Activated CD8-positive, alpha-beta T cell treated with anti-CD3 and anti-CD28 coated beads, Interleukin-2, amount 10 ng/mL, durations not matched to agents 7 days and 5 days (primary cell): ENCODE measurements at regions not wholly inside any gene's neighbourhood (a gene's known extent, or its start where the extent isn't known, plus 50 kb on each side); places are given as distances from the start of the nearest gene placed in this dataset.
A peak's percentile ranks its signal among the peaks of the same experiment; 100 is the strongest.

Source experiments
- ATAC-seq: fragments of 150-1000 bp; cut with Tn5 transposase; one replicate; pipeline ENCODE4 v1.10.0; 2021; ENCODE audit warnings: moderate library complexity
- CTCF ChIA-PET: fragments of 350-600 bp; sonication (Branson Sonifier 250); formaldehyde crosslinking; loops from one replicate; lab custom pipeline; 2021; ENCODE audit warnings: antibody characterized with exemption; lab: Charles Lee
- POLR2A ChIA-PET: fragments of 350-600 bp; sonication (Branson Sonifier 250); formaldehyde crosslinking; loops from one replicate; lab custom pipeline; 2021; ENCODE audit warnings: antibody characterized with exemption; lab: Charles Lee
- DNase-seq: peaks from one replicate; pipeline ENCODE4 v3.0.0-alpha.2; 2020
- H3K27ac Mint-ChIP-seq: one replicate; pipeline ENCODE4 v1.8.0; 2021; ENCODE audit warnings: mild to moderate bottlenecking, mixed read lengths
- H3K27me3 Mint-ChIP-seq: one replicate; pipeline ENCODE4 v1.8.0; 2021; ENCODE audit warnings: low read depth, mixed read lengths
- H3K36me3 Mint-ChIP-seq: one replicate; pipeline ENCODE4 v1.8.0; 2021; ENCODE audit warnings: low read depth, mixed read lengths
- H3K4me1 Mint-ChIP-seq: one replicate; pipeline ENCODE4 v1.8.0; 2021; ENCODE audit warnings: low read depth, mixed read lengths
- H3K4me3 Mint-ChIP-seq: one replicate; pipeline ENCODE4 v1.8.0; 2021; ENCODE audit warnings: mild to moderate bottlenecking, mixed read lengths
- H3K9me3 Mint-ChIP-seq: one replicate; pipeline ENCODE4 v1.8.0; 2022; ENCODE audit warnings: mixed read lengths; ENCODE audit not compliant: insufficient read depth

- no peak for ATAC-seq
- H3K4me3 Mint-ChIP-seq, result no peak overlapping the region
- ChIA-PET POLR2A (no interaction called here), CTCF (no interaction called here)
- no peaks in the 10 kb centered on the region for H3K27me3 Mint-ChIP-seq
- no peaks in the 10 kb centered on the region for H3K4me1 Mint-ChIP-seq
- DNase-seq, result no peak
- H3K36me3 Mint-ChIP-seq, result peaks cover 5% of the 10 kb centered on the region
- no peak overlapping the region for H3K27ac Mint-ChIP-seq
- H3K9me3 Mint-ChIP-seq, result no peaks in the 10 kb centered on the region
These were observed 124.5 kb upstream of the PPP1R2C start for GRCh38 chrX:42902513-42902912.

DNA sequence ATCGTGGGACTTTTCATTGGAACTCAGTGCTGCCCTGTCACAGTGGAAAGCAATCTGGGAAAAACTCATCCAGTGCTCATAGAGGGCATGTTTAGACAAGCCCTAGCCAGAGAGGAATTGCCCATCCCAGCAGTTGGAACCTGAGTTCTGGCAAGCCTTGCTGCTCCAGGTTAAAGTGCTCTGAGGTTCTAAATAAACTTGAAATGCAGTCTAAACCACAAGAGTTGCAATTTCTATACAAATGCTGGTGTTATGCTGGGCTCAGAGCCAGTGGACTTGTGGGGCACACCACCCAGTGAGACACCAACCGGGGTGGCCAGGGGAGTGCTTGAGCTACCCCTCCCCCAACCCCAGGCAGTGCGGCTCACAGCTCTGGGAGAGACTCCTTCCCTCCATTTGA, 142.8 kb upstream of the PPP1R2C start:
- Mint-ChIP-seq H3K27ac (no peak overlapping the region), H3K4me1 (no peaks in the 10 kb centered on the region), H3K4me3 (no peak overlapping the region), H3K9me3 (peaks cover 16% of the 10 kb centered on the region), H3K27me3 (no peaks in the 10 kb centered on the region), H3K36me3 (peaks cover 10% of the 10 kb centered on the region)
- ChIA-PET CTCF (no interaction called here), POLR2A (no interaction called here)
- DNase-seq (no peak), ATAC-seq (no peak)

- peaks cover 13% of the 10 kb centered on the region for H3K9me3 Mint-ChIP-seq
- DNase-seq (no peak), ATAC-seq (no peak)
- ChIA-PET POLR2A (no interaction called here), CTCF (no interaction called here)
- H3K27ac Mint-ChIP-seq, result no peak overlapping the region
- H3K4me3 Mint-ChIP-seq, result no peak overlapping the region
- H3K4me1 Mint-ChIP-seq, result peaks cover 20% of the 10 kb centered on the region
- no peaks in the 10 kb centered on the region for H3K27me3 Mint-ChIP-seq
- peaks cover 22% of the 10 kb centered on the region for H3K36me3 Mint-ChIP-seq
These were observed 152.1 kb upstream of the PPP1R2C start for GRCh38 chrX:42930071-42930470.

DNA sequence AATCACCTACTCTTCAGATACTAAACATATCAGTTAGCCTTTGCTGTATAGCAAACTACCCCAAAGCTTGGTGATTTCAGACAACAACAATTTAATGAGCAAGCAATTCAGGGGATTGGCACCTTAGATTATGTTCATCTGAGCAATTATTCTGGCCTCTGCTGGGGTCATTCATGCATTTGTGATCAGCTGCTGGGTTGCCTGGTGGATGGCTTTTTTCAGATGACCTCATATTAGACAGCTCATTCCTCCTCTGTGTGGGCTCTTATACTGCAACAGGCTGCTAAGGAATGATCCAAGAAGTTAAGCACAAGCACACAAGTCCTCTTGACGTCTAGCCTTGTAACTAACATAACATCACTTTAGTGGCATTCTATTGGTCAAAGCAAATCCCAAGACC, 153.0 kb upstream of the PPP1R2C start:
- H3K4me3 Mint-ChIP-seq, result no peak overlapping the region
- ChIA-PET POLR2A (no interaction called here), CTCF (no interaction called here)
- H3K9me3 Mint-ChIP-seq, result peaks cover 13% of the 10 kb centered on the region
- ATAC-seq, result no peak
- H3K27me3 Mint-ChIP-seq, result no peaks in the 10 kb centered on the region
- DNase-seq, result no peak
- no peak overlapping the region for H3K27ac Mint-ChIP-seq
- H3K4me1 Mint-ChIP-seq, result peaks cover 26% of the 10 kb centered on the region
- H3K36me3 Mint-ChIP-seq, result peaks cover 23% of the 10 kb centered on the region

DNA sequence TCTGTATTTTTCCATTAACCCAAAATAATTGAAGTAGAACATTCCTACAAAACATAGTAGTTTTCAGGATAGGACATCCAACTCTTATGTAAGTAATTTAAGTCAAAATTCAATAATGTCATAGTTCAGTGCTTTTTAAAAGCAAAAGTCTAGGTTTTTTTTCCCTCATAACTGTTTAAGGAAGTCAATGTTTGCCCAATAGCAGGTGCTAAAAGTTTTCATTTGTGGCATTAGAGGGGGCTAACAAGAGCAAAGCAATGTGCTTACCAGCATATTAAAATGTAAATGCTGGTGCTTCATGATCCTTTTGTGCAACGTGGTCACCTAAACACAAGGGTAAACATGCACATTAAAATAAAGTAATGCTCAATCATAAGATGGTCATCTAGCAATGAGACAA, 155.2 kb upstream of the PPP1R2C start:
- peak overlapping the region; percentile 90 for H3K27ac Mint-ChIP-seq
- no peaks in the 10 kb centered on the region for H3K27me3 Mint-ChIP-seq
- DNase-seq (no peak), ATAC-seq (no peak)
- ChIA-PET POLR2A (interaction anchor here (1.1 kb wide), 1 partner anchor 12 kb away, joined by 3 read pairs; no protein-coding TSS in a partner anchor), CTCF (no interaction called here)
- H3K4me1 Mint-ChIP-seq, result peaks cover 26% of the 10 kb centered on the region
- peaks cover 30% of the 10 kb centered on the region for H3K36me3 Mint-ChIP-seq
- no peak overlapping the region for H3K4me3 Mint-ChIP-seq
- peaks cover 15% of the 10 kb centered on the region for H3K9me3 Mint-ChIP-seq

DNA sequence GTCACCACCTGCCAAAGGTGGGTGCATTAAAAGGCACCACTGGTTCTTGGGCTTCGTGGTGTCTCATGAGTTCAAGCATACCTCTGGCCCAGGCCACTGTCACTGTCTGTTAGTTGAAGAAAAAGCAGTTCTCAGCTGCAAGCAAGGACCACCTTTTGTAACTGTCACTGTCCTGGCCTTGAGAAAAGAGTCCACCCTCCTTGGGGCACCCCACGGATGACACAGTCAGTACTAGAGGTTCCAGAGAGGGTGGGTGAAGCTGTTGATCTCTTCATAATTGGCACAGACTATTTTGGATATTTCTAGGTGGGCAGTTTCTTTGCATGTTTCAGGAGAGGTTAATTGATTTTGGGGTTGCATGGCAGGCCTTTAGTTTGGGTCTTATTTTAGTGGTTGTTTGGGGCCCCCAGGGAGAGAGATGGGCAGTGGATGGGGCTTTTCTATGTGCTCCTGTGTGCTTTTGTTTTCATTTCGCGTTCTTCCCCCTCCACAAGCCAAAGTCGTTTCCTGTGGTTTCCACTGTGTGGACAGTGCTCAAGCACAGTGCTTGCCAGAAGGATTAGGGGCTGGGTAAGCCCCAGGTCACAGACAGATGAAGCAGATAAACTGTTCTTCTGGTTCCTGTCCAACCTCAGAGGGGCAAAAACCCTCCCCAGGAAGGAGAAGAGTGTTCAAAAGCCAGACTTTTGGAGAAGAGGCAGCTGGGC, 156.2 kb upstream of the PPP1R2C start:
- Mint-ChIP-seq H3K4me1 (peaks cover 31% of the 10 kb centered on the region), H3K4me3 (peak overlapping the region; percentile 47), H3K27me3 (no peaks in the 10 kb centered on the region), H3K36me3 (peaks cover 37% of the 10 kb centered on the region), H3K27ac (peak overlapping the region; percentile 90), H3K9me3 (peaks cover 22% of the 10 kb centered on the region)
- POLR2A ChIA-PET, result interaction anchor here (1.1 kb wide), 1 partner anchor 11 kb away, joined by 3 read pairs; no protein-coding TSS in a partner anchor
- ATAC-seq (peak; percentile 93), DNase-seq (peak; percentile 69)
- CTCF ChIA-PET, result interaction anchor here (1.6 kb wide), 1 partner anchor 11 kb away, joined by 4 read pairs; no protein-coding TSS in a partner anchor

GRCh38 chrX:42941671-42942070, 163.7 kb upstream of the PPP1R2C start:
- no peak overlapping the region for H3K4me3 Mint-ChIP-seq
- CTCF ChIA-PET, result no interaction called here
- H3K36me3 Mint-ChIP-seq, result peaks cover 46% of the 10 kb centered on the region
- peaks cover 11% of the 10 kb centered on the region for H3K9me3 Mint-ChIP-seq
- H3K27me3 Mint-ChIP-seq, result no peaks in the 10 kb centered on the region
- DNase-seq (no peak), ATAC-seq (no peak)
- H3K27ac Mint-ChIP-seq, result peak overlapping the region; percentile 95
- POLR2A ChIA-PET, result no interaction called here
- H3K4me1 Mint-ChIP-seq, result peaks cover 70% of the 10 kb centered on the region

- Mint-ChIP-seq H3K27me3 (no peaks in the 10 kb centered on the region), H3K4me1 (peaks cover 86% of the 10 kb centered on the region), H3K4me3 (peak overlapping the region; percentile 42), H3K27ac (peak overlapping the region; percentile 95), H3K36me3 (peaks cover 45% of the 10 kb centered on the region), H3K9me3 (peaks cover 8% of the 10 kb centered on the region)
- DNase-seq (peak; percentile 56), ATAC-seq (peak; percentile 44)
- CTCF ChIA-PET, result interaction anchor here (0.8 to 1.1 kb wide), 3 partner anchors 252 to 1021 kb away, joined by 3 to 4 read pairs (median 3); no protein-coding TSS in a partner anchor
- POLR2A ChIA-PET, result interaction anchor here (1.2 kb wide), 1 partner anchor 1020 kb away, joined by 3 read pairs; the partner anchor contains the start of gene CASK
These were observed 165.3 kb upstream of the PPP1R2C start for GRCh38 chrX:42943051-42943974.

- Mint-ChIP-seq H3K4me1 (peaks cover 92% of the 10 kb centered on the region), H3K9me3 (peaks cover 3% of the 10 kb centered on the region), H3K27ac (peak overlapping the region; percentile 95), H3K4me3 (peak overlapping the region; percentile 40), H3K27me3 (no peaks in the 10 kb centered on the region), H3K36me3 (peaks cover 44% of the 10 kb centered on the region)
- ATAC-seq (peak; percentile 63), DNase-seq (peak; percentile 42)
- ChIA-PET POLR2A (interaction anchor here (0.9 kb wide), 1 partner anchor 11 kb away, joined by 3 read pairs; no protein-coding TSS in a partner anchor), CTCF (interaction anchor here (0.7 to 1.5 kb wide), 5 partner anchors 10 to 613 kb away, joined by 3 to 4 read pairs (median 3); no protein-coding TSS in a partner anchor)
These were observed 166.5 kb upstream of the PPP1R2C start for GRCh38 chrX:42944381-42944998.

GRCh38 chrX:42946544-42947194, 168.7 kb upstream of the PPP1R2C start:
- Mint-ChIP-seq H3K4me3 (peak overlapping the region; percentile 65), H3K27ac (peak overlapping the region; percentile 90), H3K4me1 (peaks cover 83% of the 10 kb centered on the region), H3K27me3 (no peaks in the 10 kb centered on the region), H3K9me3 (no peaks in the 10 kb centered on the region), H3K36me3 (peaks cover 30% of the 10 kb centered on the region)
- DNase-seq, result no peak
- ChIA-PET CTCF (interaction anchor here (1.0 kb wide), 1 partner anchor 403 kb away, joined by 3 read pairs; no protein-coding TSS in a partner anchor), POLR2A (no interaction called here)
- no peak for ATAC-seq
